GM12878 (cell line): ENCODE measurements at regions not wholly inside any gene's neighbourhood (a gene's known extent, or its start where the extent isn't known, plus 50 kb on each side); places are given as distances from the start of the nearest gene placed in this dataset.

Experiments used
- ATAC-seq: fragments of 200-7000 bp; cut with Tn5 transposase; 3 replicates; pipeline ENCODE4 v1.9.1; 2020; ENCODE audit warnings: mild to moderate bottlenecking, moderate library complexity
- BruUV-seq: library from RNA; stranded (reverse); fragments of 400-500 nt; replicated peaks from 2 replicates; lab custom pipeline; 2021; lab: Mats Ljungman, UMichigan
- CTCF ChIA-PET: fragments of 300-600 bp; sonication (Branson Sonifier 250); formaldehyde crosslinking; extraction: SDS; loops from one replicate; lab custom pipeline; 2021; ENCODE audit warnings: inconsistent platforms; lab: Yijun Ruan, JAX
- POLR2A ChIA-PET: fragments of 350-600 bp; formaldehyde crosslinking; extraction: SDS; loops from one replicate; lab custom pipeline; 2021; ENCODE audit warnings: inconsistent platforms; lab: Charles Lee
- RAD21 ChIA-PET: fragments of 300-600 bp; sonication (Branson Sonifier 250); formaldehyde crosslinking; loops from one replicate; lab custom pipeline; 2023; ENCODE audit warnings: antibody characterized with exemption; ENCODE audit not compliant: unreplicated experiment; lab: Charles Lee
- SMC1A ChIA-PET: fragments of 300-600 bp; sonication (Branson Sonifier 250); formaldehyde crosslinking; loops from one replicate; lab custom pipeline; 2023; ENCODE audit not compliant: unreplicated experiment, uncharacterized antibody; lab: Charles Lee
- DNase-seq: peaks from one replicate; pipeline ENCODE4 v3.0.0-alpha.2; 2011; ENCODE audit warnings: low read depth, low spot score
- FAIRE-seq: peaks from 3 replicates; lab custom pipeline; 2011; peaks lifted over from hg19 to GRCh38; lab: Jason Lieb, UNC
- H2AFZ ChIP-seq: 2 replicates; pipeline ENCODE4 v1.6.0; 2011; ENCODE audit warnings: low read depth, low read length, control low read depth; ENCODE audit not compliant: control insufficient read depth
- H3K27ac ChIP-seq: 2 replicates; pipeline ENCODE4 v1.5.1; 2011; ENCODE audit warnings: control low read depth; ENCODE audit not compliant: control insufficient read depth, insufficient read depth
- H3K27me3 ChIP-seq, 2 experiments: replicated peaks in 1 of 2; 2 replicates each; pipeline versions ENCODE4 v1.6.0 to v1.6.1; 2011; ENCODE audit warnings: low read length in 1 of 2; ENCODE audit not compliant: control insufficient read depth in 2 of 2, insufficient read depth in 2 of 2
- H3K36me3 ChIP-seq, 2 experiments: 2 replicates each; pipeline ENCODE4 v1.5.1; 2011; ENCODE audit warnings: low read length in 1 of 2; ENCODE audit not compliant: control insufficient read depth in 2 of 2, insufficient read depth in 2 of 2
- H3K4me1 ChIP-seq: 2 replicates; pipeline ENCODE4 v1.6.1; 2011; ENCODE audit warnings: mild to moderate bottlenecking, low read length, moderate library complexity, mixed read lengths; ENCODE audit not compliant: control insufficient read depth, insufficient read depth
- H3K4me2 ChIP-seq: 2 replicates; pipeline ENCODE4 v1.6.0; 2011; ENCODE audit warnings: control low read depth; ENCODE audit not compliant: control insufficient read depth, insufficient read depth
- H3K4me3 ChIP-seq: fragments of 200-600 bp; sonication (generic); 2 replicates; pipeline ENCODE4 v1.5.1; 2016
- H3K79me2 ChIP-seq: 2 replicates; pipeline ENCODE4 v1.6.0; 2011; ENCODE audit warnings: low read length; ENCODE audit not compliant: control insufficient read depth, insufficient read depth
- H3K9ac ChIP-seq: 2 replicates; pipeline ENCODE4 v1.8.0; 2011; ENCODE audit warnings: low read length, control low read depth, mixed read lengths; ENCODE audit not compliant: control insufficient read depth, insufficient read depth
- H3K9me3 ChIP-seq: replicated peaks from 3 replicates; pipeline ENCODE4 v1.5.1; 2011; ENCODE audit warnings: mild to moderate bottlenecking, low read length; ENCODE audit not compliant: control insufficient read depth, insufficient read depth
- H4K20me1 ChIP-seq: 2 replicates; pipeline ENCODE4 v1.6.0; 2011; ENCODE audit not compliant: control insufficient read depth, insufficient read depth
- CBFB ChIP-seq: IDR thresholded peaks from 2 replicates; pipeline ENCODE4 v1.6.1; 2016; ENCODE audit warnings: antibody characterized with exemption, low read depth
- CEBPZ ChIP-seq: fragments of 150-350 bp; IDR thresholded peaks from 2 replicates; pipeline ENCODE4 v1.6.1; 2016; ENCODE audit warnings: low read depth, low read length
- CHD2 ChIP-seq: IDR thresholded peaks from 2 replicates; pipeline ENCODE4 v1.6.1; 2011; ENCODE audit warnings: low read depth, low read length, improper control_type of control experiment, borderline replicate concordance
- ELK1 ChIP-seq: IDR thresholded peaks from 2 replicates; pipeline ENCODE4 v1.6.1; 2012; ENCODE audit warnings: low read depth, low read length, improper control_type of control experiment
- EZH2 ChIP-seq: IDR thresholded peaks from 2 replicates; pipeline ENCODE4 v1.6.1; 2012; ENCODE audit warnings: low read depth, mild to moderate bottlenecking, control low read depth, inconsistent platforms, low read length, borderline replicate concordance; ENCODE audit not compliant: control insufficient read depth
- GATAD2B ChIP-seq: fragments of 450-650 bp; conservative IDR thresholded peaks from 2 replicates; pipeline ENCODE4 v1.6.1; 2017; ENCODE audit warnings: low read depth, mild to moderate bottlenecking, moderate library complexity
- HCFC1 ChIP-seq: fragments of 150-350 bp; IDR thresholded peaks from 2 replicates; pipeline ENCODE4 v1.6.1; 2014; ENCODE audit warnings: low read length
- IRF4 ChIP-seq: IDR thresholded peaks from 2 replicates; pipeline ENCODE4 v1.6.1; 2011; ENCODE audit warnings: low read depth, low read length
- MXI1 ChIP-seq: fragments of 150-350 bp; IDR thresholded peaks from 2 replicates; pipeline ENCODE4 v1.6.1; 2011; ENCODE audit warnings: low read depth, mild to moderate bottlenecking, inconsistent platforms, low read length, improper control_type of control experiment
- NFYA ChIP-seq: IDR thresholded peaks from 2 replicates; pipeline ENCODE4 v1.6.1; 2011; ENCODE audit warnings: low read depth, mild to moderate bottlenecking, low read length, improper control_type of control experiment, borderline replicate concordance
- POLR2A ChIP-seq: IDR thresholded peaks from 2 replicates; pipeline ENCODE4 v1.6.1; 2011; ENCODE audit warnings: low read depth, mild to moderate bottlenecking, low read length
- RBBP5 ChIP-seq: fragments of 200-600 bp; sonication (generic); conservative IDR thresholded peaks from 2 replicates; pipeline ENCODE4 v1.6.1; 2016
- RFX5 ChIP-seq: IDR thresholded peaks from 2 replicates; pipeline ENCODE4 v1.6.1; 2011; ENCODE audit warnings: low read depth, low read length, improper control_type of control experiment
- SIX5 ChIP-seq: IDR thresholded peaks from 2 replicates; pipeline ENCODE4 v1.6.1; 2011; ENCODE audit warnings: mild to moderate bottlenecking, low read depth, low read length, moderate library complexity; ENCODE audit not compliant: severe bottlenecking
- SMAD1 ChIP-seq: fragments of 450-650 bp; IDR thresholded peaks from 2 replicates; pipeline ENCODE4 v1.6.1; 2018; ENCODE audit warnings: mild to moderate bottlenecking, low read depth; ENCODE audit not compliant: partially characterized antibody
- SP1 ChIP-seq: IDR thresholded peaks from one replicate; pipeline ENCODE4 v1.6.1; 2011; ENCODE audit warnings: low read depth, low read length
- SPI1 ChIP-seq: IDR thresholded peaks from 2 replicates; pipeline ENCODE4 v1.6.1; 2011; ENCODE audit warnings: low read depth, mild to moderate bottlenecking, low read length, moderate library complexity, borderline replicate concordance; ENCODE audit not compliant: insufficient read depth
- TCF7 ChIP-seq: IDR thresholded peaks from 2 replicates; pipeline ENCODE4 v1.6.1; 2014; ENCODE audit warnings: antibody characterized with exemption, borderline replicate concordance
- in situ Hi-C: fragments of 300-500 bp; cut with MboI; formaldehyde crosslinking; loops from 9 replicates; pipeline ENCODE4 v1.14.3; 2018; ENCODE audit warnings: mixed read lengths
- intact Hi-C: fragments of 100-400 bp; cut with micrococcal nuclease; formaldehyde crosslinking; loops from one replicate; pipeline ENCODE4 v1.14.2; 2022; ENCODE audit not compliant: unreplicated experiment
- TF ChIP-seq, protein P1 (sequence below): fragments of 450-650 bp; IDR thresholded peaks from 2 replicates; pipeline ENCODE4 v1.6.1; 2017; ENCODE audit warnings: mild to moderate bottlenecking, low read depth, inconsistent platforms; ENCODE audit not compliant: poor library complexity, severe bottlenecking

DNA sequence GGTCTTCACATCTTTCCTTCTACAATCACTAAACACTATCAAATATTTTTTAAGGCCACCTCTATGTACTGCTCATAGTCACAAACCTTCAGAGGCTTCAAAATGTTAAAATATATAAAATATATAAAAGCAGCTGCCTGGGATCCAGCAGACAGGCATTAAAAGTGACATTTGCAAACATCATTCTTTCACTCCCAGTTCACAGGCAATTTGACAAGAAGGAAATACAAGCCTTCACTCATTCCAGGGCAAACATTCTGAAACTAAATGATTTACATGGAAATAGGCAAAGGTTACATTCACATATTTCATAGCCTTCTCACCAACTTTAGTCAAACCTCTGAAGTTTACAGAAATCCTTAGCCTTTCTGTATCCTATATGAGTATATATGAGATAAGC lies 266.3 kb downstream of the TBL1XR1 start:
- Histone ChIP-seq H3K4me3 (no peak overlapping the region), H4K20me1 (no peaks in the 10 kb centered on the region), H3K36me3 (no peaks in the 10 kb centered on the region), H2AFZ (no peak overlapping the region), H3K27me3 (0 out of 4 replicates have a peak, but pooled peaks cover 0 to 1% of the 10 kb centered on the region in 2 experiments), H3K79me2 (no peaks in the 10 kb centered on the region), H3K9me3 (no peaks in the 10 kb centered on the region), H3K9ac (no peak overlapping the region), H3K4me2 (no peak overlapping the region), H3K27ac (no peak overlapping the region), H3K4me1 (no peaks in the 10 kb centered on the region)
- POLR2A ChIA-PET: no interaction called here
- intact Hi-C loops: no loop called here
- DNase-seq: no peak
- RAD21 ChIA-PET: no interaction called here
- no peak for ATAC-seq
- SMC1A ChIA-PET: interaction anchor here (2.8 kb wide), 1 partner anchor 59 kb away, joined by 9 read pairs; no protein-coding TSS in a partner anchor
- BruUV-seq: no TSS peak
- FAIRE-seq: no peak
- in situ Hi-C loops: no loop called here
- CTCF ChIA-PET: interaction anchor here (2.9 kb wide), 1 partner anchor 58 kb away, joined by 10 read pairs; no protein-coding TSS in a partner anchor
- TF ChIP-seq HCFC1 (no peak), SMAD1 (no peak), IRF4 (no peak), MXI1 (no peak), POLR2A (no peak), GATAD2B (no peak), RBBP5 (no peak), CEBPZ (no peak), TCF7 (no peak), EZH2 (no peak), CBFB (no peak), SIX5 (no peak), CHD2 (no peak), SP1 (no peak), NFYA (no peak), SPI1 (no peak), RFX5 (no peak), ELK1 (no peak)
- TF ChIP-seq, protein P1, sequence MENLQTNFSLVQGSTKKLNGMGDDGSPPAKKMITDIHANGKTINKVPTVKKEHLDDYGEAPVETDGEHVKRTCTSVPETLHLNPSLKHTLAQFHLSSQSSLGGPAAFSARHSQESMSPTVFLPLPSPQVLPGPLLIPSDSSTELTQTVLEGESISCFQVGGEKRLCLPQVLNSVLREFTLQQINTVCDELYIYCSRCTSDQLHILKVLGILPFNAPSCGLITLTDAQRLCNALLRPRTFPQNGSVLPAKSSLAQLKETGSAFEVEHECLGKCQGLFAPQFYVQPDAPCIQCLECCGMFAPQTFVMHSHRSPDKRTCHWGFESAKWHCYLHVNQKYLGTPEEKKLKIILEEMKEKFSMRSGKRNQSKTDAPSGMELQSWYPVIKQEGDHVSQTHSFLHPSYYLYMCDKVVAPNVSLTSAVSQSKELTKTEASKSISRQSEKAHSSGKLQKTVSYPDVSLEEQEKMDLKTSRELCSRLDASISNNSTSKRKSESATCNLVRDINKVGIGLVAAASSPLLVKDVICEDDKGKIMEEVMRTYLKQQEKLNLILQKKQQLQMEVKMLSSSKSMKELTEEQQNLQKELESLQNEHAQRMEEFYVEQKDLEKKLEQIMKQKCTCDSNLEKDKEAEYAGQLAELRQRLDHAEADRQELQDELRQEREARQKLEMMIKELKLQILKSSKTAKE: no peak
